ENCODE measurements at regions not wholly inside any gene's neighbourhood (a gene's known extent, or its start where the extent isn't known, plus 50 kb on each side); places are given as distances from the start of the nearest gene placed in this dataset.

DNA sequence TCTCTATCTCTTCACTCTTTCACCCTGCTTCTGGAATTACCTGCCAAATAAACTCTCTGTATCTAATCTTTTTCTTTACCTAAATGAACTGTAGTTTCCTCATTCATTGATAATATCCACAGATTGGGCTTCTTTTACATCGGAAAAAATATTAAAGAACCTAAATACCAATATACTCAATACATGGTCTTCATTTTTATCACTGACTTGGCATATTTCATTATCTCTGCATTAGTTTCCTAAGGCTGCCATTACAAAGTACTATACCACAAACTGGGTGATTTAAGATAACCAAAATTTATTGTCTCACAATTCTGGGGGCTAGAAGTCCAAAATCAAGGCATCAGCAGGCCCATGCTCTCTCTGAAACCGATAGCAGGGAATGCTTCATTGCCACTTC is 411.9 kb upstream of the SPTLC3 start:
- TF ChIP-seq POLR2A (IDR thresholded peaks at IDR 0.05) (no peak), POLR2AphosphoS5 (IDR thresholded peaks at IDR 0.05) (no peak)
- TF ChIP-seq, protein P1, sequence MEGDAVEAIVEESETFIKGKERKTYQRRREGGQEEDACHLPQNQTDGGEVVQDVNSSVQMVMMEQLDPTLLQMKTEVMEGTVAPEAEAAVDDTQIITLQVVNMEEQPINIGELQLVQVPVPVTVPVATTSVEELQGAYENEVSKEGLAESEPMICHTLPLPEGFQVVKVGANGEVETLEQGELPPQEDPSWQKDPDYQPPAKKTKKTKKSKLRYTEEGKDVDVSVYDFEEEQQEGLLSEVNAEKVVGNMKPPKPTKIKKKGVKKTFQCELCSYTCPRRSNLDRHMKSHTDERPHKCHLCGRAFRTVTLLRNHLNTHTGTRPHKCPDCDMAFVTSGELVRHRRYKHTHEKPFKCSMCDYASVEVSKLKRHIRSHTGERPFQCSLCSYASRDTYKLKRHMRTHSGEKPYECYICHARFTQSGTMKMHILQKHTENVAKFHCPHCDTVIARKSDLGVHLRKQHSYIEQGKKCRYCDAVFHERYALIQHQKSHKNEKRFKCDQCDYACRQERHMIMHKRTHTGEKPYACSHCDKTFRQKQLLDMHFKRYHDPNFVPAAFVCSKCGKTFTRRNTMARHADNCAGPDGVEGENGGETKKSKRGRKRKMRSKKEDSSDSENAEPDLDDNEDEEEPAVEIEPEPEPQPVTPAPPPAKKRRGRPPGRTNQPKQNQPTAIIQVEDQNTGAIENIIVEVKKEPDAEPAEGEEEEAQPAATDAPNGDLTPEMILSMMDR (IDR thresholded peaks at IDR 0.05) = no peak
- H3K36me3 ChIP-seq = no peaks in the 10 kb centered on the region
- intact Hi-C loops (cut with DNase I; ENCODE audit: low total_unique reads) = no loop called here
- no peak overlapping the region for H3K27ac ChIP-seq
- no peak overlapping the region for H3K4me3 ChIP-seq
- H3K9me3 ChIP-seq = no peaks in the 10 kb centered on the region
- DNase-seq (ENCODE audit: low spot score in 2 of 2) = no peak
- no peaks in the 10 kb centered on the region for H3K27me3 ChIP-seq
- no peaks in the 10 kb centered on the region for H3K4me1 ChIP-seq

DNA sequence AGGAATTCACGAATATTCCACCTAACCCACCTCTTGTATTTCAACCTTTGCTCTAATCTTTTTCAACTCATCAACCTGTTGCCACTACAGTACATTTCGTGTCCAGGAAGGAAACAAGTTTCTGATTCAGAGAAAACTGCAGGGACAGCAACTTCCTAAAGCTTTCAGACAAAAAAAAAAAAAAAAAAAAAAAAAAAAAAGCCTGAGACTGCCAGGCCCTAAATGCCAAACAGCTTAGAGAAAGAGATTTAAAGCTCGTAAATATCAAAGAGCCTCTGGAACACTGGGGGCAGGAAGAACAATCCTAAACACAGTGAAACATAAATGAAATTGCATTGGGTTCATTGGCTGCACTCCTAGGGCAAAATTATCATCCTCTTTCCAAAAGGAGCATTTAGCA is 411.2 kb upstream of the SPTLC3 start:
- intact Hi-C loops (cut with DNase I; ENCODE audit: low total_unique reads) = no loop called here
- DNase-seq (ENCODE audit: low spot score in 2 of 2) = no peak
- Histone ChIP-seq H3K27ac (no peak overlapping the region), H3K9me3 (no peaks in the 10 kb centered on the region), H3K36me3 (no peaks in the 10 kb centered on the region), H3K4me1 (no peaks in the 10 kb centered on the region), H3K27me3 (no peaks in the 10 kb centered on the region), H3K4me3 (no peak overlapping the region)
- TF ChIP-seq POLR2A (IDR thresholded peaks at IDR 0.05) = no peak
- TF ChIP-seq, protein P1 (IDR thresholded peaks at IDR 0.05) = no peak
- no peak for TF ChIP-seq POLR2AphosphoS5 (IDR thresholded peaks at IDR 0.05)

DNA sequence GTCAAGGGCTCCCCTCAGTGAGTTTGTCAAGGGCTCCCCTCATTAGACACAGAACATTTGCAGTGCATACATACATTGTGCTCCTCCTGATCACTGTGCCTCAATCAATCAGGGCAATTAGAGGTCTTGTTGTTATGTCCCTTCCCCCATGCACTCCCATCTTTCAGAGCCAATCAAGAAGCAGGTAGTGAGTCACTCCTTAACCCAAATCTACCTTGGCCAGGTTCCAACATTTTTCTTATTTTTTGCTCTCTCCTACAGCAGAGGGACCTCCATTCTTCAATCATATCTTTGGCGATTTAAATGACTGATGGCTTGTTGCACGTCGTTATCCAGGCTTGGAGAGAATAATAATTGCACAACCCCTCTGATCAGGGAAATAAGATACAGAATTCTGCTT is 409.9 kb upstream of the SPTLC3 start:
- Histone ChIP-seq H3K4me1 (no peaks in the 10 kb centered on the region), H3K4me3 (no peak overlapping the region), H3K27me3 (no peaks in the 10 kb centered on the region), H3K9me3 (no peaks in the 10 kb centered on the region), H3K27ac (no peak overlapping the region), H3K36me3 (no peaks in the 10 kb centered on the region)
- intact Hi-C loops (cut with DNase I; ENCODE audit: low total_unique reads) = no loop called here
- DNase-seq (ENCODE audit: low spot score in 2 of 2) = no peak
- TF ChIP-seq, protein P1 (IDR thresholded peaks at IDR 0.05) = no peak
- no peak for TF ChIP-seq POLR2AphosphoS5 (IDR thresholded peaks at IDR 0.05)
- TF ChIP-seq POLR2A (IDR thresholded peaks at IDR 0.05) = no peak

DNA sequence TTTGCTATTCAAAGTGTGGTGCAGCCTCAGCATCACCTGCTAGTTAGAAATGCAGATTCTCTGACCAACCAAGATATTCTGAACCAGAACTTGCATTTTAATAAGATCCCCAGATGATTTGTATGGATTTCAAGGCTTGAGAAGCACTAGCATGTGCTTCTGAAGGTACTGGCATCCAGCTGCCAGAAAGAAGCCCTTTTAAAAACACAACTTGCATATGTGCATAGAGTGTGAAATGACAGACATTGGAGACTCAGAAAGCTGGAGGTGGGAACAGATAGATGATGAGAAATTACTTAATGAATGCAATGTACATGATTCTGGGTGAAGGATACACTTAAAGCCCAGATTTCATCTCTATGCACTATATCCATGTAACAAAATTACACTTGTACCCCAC is 409.3 kb upstream of the SPTLC3 start:
- TF ChIP-seq POLR2A (IDR thresholded peaks at IDR 0.05) (no peak), POLR2AphosphoS5 (IDR thresholded peaks at IDR 0.05) (no peak)
- intact Hi-C loops (cut with DNase I; ENCODE audit: low total_unique reads) = no loop called here
- DNase-seq (ENCODE audit: low spot score in 2 of 2) = no peak
- no peaks in the 10 kb centered on the region for H3K9me3 ChIP-seq
- no peaks in the 10 kb centered on the region for H3K36me3 ChIP-seq
- H3K27ac ChIP-seq = no peak overlapping the region
- no peaks in the 10 kb centered on the region for H3K4me1 ChIP-seq
- H3K4me3 ChIP-seq = no peak overlapping the region
- H3K27me3 ChIP-seq = no peaks in the 10 kb centered on the region

DNA sequence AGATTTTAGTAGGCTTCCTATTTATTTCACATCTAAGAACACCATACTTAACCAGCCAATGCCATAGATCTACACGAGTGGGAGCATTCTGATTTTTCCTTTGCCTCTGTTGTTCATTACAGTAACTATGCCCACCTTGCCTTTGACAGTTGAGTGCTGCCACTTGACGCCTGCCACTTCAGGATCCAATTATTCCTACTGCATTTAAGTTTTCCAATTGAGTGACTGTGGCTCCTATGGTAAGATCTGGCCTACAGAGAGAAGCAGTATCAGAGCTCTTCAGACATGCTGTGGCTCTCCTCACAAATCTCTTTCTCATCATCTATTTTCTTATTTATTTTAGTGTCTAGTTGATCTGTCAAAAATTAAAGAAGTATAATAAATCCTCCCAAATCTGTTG is 403.0 kb upstream of the SPTLC3 start:
- DNase-seq (ENCODE audit: low spot score in 2 of 2) = no peak
- no peaks in the 10 kb centered on the region for H3K4me1 ChIP-seq
- no peak for TF ChIP-seq POLR2AphosphoS5 (IDR thresholded peaks at IDR 0.05)
- TF ChIP-seq POLR2A (IDR thresholded peaks at IDR 0.05) = no peak
- TF ChIP-seq, protein P1 (IDR thresholded peaks at IDR 0.05) = no peak
- intact Hi-C loops (cut with DNase I; ENCODE audit: low total_unique reads) = no loop called here
- H3K36me3 ChIP-seq = no peaks in the 10 kb centered on the region
- no peaks in the 10 kb centered on the region for H3K27me3 ChIP-seq
- no peaks in the 10 kb centered on the region for H3K9me3 ChIP-seq
- H3K27ac ChIP-seq = no peak overlapping the region
- H3K4me3 ChIP-seq = no peak overlapping the region

DNA sequence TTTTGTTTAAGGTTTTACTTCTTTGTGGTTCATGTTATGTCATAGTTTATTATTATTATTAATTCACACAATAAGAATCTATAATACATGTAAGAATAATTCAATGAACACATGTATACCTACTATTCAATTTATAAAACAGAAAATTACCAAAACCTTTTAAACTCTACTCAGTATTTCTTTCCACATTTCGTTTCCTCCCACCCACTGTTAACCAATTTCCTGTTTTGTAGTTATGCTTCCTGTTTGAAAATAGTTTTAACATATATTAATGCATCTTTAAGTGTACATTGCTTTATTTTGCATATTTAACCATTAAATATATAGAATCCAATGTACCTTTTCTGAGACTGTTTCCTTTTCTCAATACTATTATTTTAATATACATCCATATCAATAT is 397.9 kb upstream of the SPTLC3 start:
- no peaks in the 10 kb centered on the region for H3K36me3 ChIP-seq
- no peak overlapping the region for H3K27ac ChIP-seq
- H3K9me3 ChIP-seq = no peaks in the 10 kb centered on the region
- TF ChIP-seq, protein P1 (IDR thresholded peaks at IDR 0.05) = no peak
- no peak for TF ChIP-seq POLR2AphosphoS5 (IDR thresholded peaks at IDR 0.05)
- TF ChIP-seq POLR2A (IDR thresholded peaks at IDR 0.05) = no peak
- H3K27me3 ChIP-seq = no peaks in the 10 kb centered on the region
- H3K4me1 ChIP-seq = no peaks in the 10 kb centered on the region
- DNase-seq (ENCODE audit: low spot score in 2 of 2) = no peak
- intact Hi-C loops (cut with DNase I; ENCODE audit: low total_unique reads) = no loop called here
- no peak overlapping the region for H3K4me3 ChIP-seq
